ENCODE measurements at regions not wholly inside any gene's neighbourhood (a gene's known extent, or its start where the extent isn't known, plus 50 kb on each side); places are given as distances from the start of the nearest gene placed in this dataset.

- no peak overlapping the region for H3K9ac ChIP-seq (ENCODE audit: low read depth in 1 of 2, low read length in 2 of 2)
- no peak for DNase-seq (ENCODE audit: low spot score)
- H3K27ac ChIP-seq (ENCODE audit: low read depth in 1 of 2, low read length in 2 of 2) = no peak overlapping the region
- no peak for TF ChIP-seq TAF1 (conservative IDR thresholded peaks at IDR 0.05)
- TF ChIP-seq EGR1 (IDR thresholded peaks at IDR 0.05; ENCODE audit: low read depth in 2 of 2) = no peak
- no peak for TF ChIP-seq JUND (IDR thresholded peaks at IDR 0.05)
- H3K4me1 ChIP-seq (ENCODE audit: control insufficient read depth in 4 of 4, insufficient read depth in 4 of 4, low read length in 3 of 4) = no peaks in the 10 kb centered on the region
- no peaks in the 10 kb centered on the region for H3K9me3 ChIP-seq (ENCODE audit: control insufficient read depth in 4 of 4, low read length in 3 of 4)
- no peaks in the 10 kb centered on the region for H3K36me3 ChIP-seq (ENCODE audit: control insufficient read depth in 4 of 4, insufficient read depth in 3 of 4, low read depth in 1 of 4, low read length in 3 of 4)
- no peak overlapping the region for H3K4me3 ChIP-seq (ENCODE audit: low read depth in 1 of 3, low read length in 3 of 3)
- H3K27me3 ChIP-seq (ENCODE audit: control insufficient read depth in 4 of 4, insufficient read depth in 4 of 4, low read length in 3 of 4) = no peaks in the 10 kb centered on the region
These were observed 105.5 kb upstream of the PKDCC start for GRCh38 chr2:41942278-41942677.

- 94% methylated on average over 1 of the region's 1 CpG for WGBS
- DNase-seq (ENCODE audit: low spot score) = no peak
These were observed 104.7 kb upstream of the PKDCC start for GRCh38 chr2:41943159-41943558.

More at GRCh38 chr2:41943159-41943558, 104.7 kb upstream of the PKDCC start:
- H3K36me3 ChIP-seq (ENCODE audit: control insufficient read depth in 4 of 4, insufficient read depth in 3 of 4, low read depth in 1 of 4, low read length in 3 of 4) = no peaks in the 10 kb centered on the region
- TF ChIP-seq SP1 (IDR thresholded peaks at IDR 0.05) (no peak), NR2F2 (IDR thresholded peaks at IDR 0.05) (no peak), HNF4G (IDR thresholded peaks at IDR 0.05) (no peak), FOXA1 (IDR thresholded peaks at IDR 0.05) (no peak), CTCF (IDR thresholded peaks at IDR 0.05; ENCODE audit: low read depth, low read length, missing input control) (no peak), EGR1 (IDR thresholded peaks at IDR 0.05; ENCODE audit: low read depth in 2 of 2) (no peak), GABPA (IDR thresholded peaks at IDR 0.05 in 1 of 2, conservative IDR thresholded peaks at IDR 0.05 in 1 of 2) (no peak), JUND (IDR thresholded peaks at IDR 0.05) (no peak), ZBTB33 (IDR thresholded peaks at IDR 0.05) (no peak), HNF4A (conservative IDR thresholded peaks at IDR 0.05) (no peak), RXRA (IDR thresholded peaks at IDR 0.05) (no peak), ATF3 (IDR thresholded peaks at IDR 0.05) (no peak), RAD21 (IDR thresholded peaks at IDR 0.05) (no peak)
- H3K9me3 ChIP-seq (ENCODE audit: control insufficient read depth in 4 of 4, low read length in 3 of 4) = no peaks in the 10 kb centered on the region
- H3K9ac ChIP-seq (ENCODE audit: low read depth in 1 of 2, low read length in 2 of 2) = no peak overlapping the region
- no peak overlapping the region for H3K27ac ChIP-seq (ENCODE audit: low read depth in 1 of 2, low read length in 2 of 2)
- no peaks in the 10 kb centered on the region for H3K27me3 ChIP-seq (ENCODE audit: control insufficient read depth in 4 of 4, insufficient read depth in 4 of 4, low read length in 3 of 4)
- H3K4me1 ChIP-seq (ENCODE audit: control insufficient read depth in 4 of 4, insufficient read depth in 4 of 4, low read length in 3 of 4) = no peaks in the 10 kb centered on the region
- H3K4me3 ChIP-seq (ENCODE audit: low read depth in 1 of 3, low read length in 3 of 3) = no peak overlapping the region
